ENCODE measurements at regions not wholly inside any gene's neighbourhood (a gene's known extent, or its start where the extent isn't known, plus 50 kb on each side); places are given as distances from the start of the nearest gene placed in this dataset.
A peak's percentile ranks its signal among the peaks of the same experiment; 100 is the strongest.

DNA sequence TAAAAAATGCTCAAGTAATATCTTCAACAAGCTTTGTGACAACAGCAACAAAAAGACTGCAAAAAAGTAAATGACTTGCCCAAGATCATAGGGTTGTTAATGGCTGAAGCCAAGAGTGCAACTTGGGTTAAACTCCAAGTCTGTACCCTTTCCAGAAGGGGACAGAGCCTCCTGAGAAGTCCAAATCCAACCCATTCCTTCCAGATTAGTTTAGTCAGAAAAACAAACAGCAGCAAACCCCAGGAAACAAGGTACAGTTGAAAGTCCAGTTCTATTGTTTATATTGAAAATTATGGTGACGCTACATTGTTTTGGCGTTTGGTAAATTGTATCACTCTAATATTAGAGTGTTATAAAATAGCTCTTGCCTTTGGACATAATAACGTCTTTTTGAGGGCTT is 239.9 kb downstream of the SPTSSA start:
- H3K4me3 ChIP-seq (ENCODE audit: low read length in 2 of 2) = no peak overlapping the region
- H3K9me3 ChIP-seq (ENCODE audit: control insufficient read depth in 2 of 2, insufficient read depth in 1 of 2, low read length in 1 of 2) = no peaks in the 10 kb centered on the region
- H3K36me3 ChIP-seq (ENCODE audit: control insufficient read depth in 2 of 2, insufficient read depth in 2 of 2, low read length in 1 of 2) = no peaks in the 10 kb centered on the region
- DNase-seq (ENCODE audit: low read depth in 6 of 9, low spot score in 9 of 9) = no peak
- peaks cover 0 to 4% of the 10 kb centered on the region in 2 donors for H3K4me1 ChIP-seq (ENCODE audit: control insufficient read depth in 2 of 2, insufficient read depth in 2 of 2, low read length in 2 of 2)
- WGBS = 95% methylated on average over 3 of the region's 3 CpGs
- no peak overlapping the region for H3K27ac ChIP-seq (ENCODE audit: low read depth in 1 of 2, low read length in 1 of 2)
- no peaks in the 10 kb centered on the region for H3K27me3 ChIP-seq (ENCODE audit: control insufficient read depth in 2 of 2, insufficient read depth in 1 of 2, low read length in 1 of 2)

DNA sequence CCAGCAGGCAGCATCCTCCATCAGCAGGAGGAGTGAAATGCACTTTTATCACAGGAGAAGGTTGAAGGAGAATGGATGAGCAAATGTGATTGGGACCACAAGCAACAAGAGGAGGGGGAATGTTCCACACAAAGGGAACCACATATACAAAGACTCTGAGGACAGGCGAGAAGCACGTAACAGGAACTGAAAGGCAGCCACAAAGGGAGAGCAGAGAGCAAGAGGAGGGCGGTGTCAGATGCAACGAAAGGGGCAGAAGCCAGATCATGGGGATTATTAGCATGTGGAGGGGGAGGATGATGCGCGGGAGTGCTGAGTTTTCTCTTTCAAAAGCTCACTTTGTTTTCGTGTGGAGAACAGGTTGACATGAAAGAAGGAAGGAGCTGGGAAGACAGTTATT is 241.1 kb downstream of the SPTSSA start:
- peak in 3 of 9 donors; percentile 4 to 37 (median 6) for DNase-seq (ENCODE audit: low read depth in 6 of 9, low spot score in 9 of 9)
- Histone ChIP-seq H3K27me3 (ENCODE audit: control insufficient read depth in 2 of 2, insufficient read depth in 1 of 2, low read length in 1 of 2) (no peaks in the 10 kb centered on the region), H3K36me3 (ENCODE audit: control insufficient read depth in 2 of 2, insufficient read depth in 2 of 2, low read length in 1 of 2) (no peaks in the 10 kb centered on the region), H3K4me3 (ENCODE audit: low read length in 2 of 2) (no peak overlapping the region), H3K4me1 (ENCODE audit: control insufficient read depth in 2 of 2, insufficient read depth in 2 of 2, low read length in 2 of 2) (peaks cover 0 to 4% of the 10 kb centered on the region in 2 donors), H3K9me3 (ENCODE audit: control insufficient read depth in 2 of 2, insufficient read depth in 1 of 2, low read length in 1 of 2) (no peaks in the 10 kb centered on the region), H3K27ac (ENCODE audit: low read depth in 1 of 2, low read length in 1 of 2) (no peak overlapping the region)
- 34% methylated on average over 7 of the region's 7 CpGs for WGBS

DNA sequence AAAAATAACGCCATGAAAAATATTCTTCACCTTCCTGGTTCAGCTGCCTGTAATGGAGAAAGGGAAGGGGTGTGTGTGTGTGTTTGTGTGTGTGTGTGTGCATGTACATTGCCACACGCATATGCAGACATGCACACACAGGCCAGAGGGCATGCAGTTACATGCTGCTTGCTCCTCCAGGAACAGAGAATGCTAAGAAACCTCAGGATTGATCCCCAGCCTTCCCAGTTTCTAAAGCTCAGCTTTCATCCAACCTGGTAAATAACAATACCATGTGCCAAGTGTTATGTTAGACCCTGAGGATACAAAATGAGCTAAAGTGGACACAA is 241.7 kb downstream of the SPTSSA start:
- no peak for DNase-seq (ENCODE audit: low read depth in 6 of 9, low spot score in 9 of 9)
- Histone ChIP-seq H3K4me1 (ENCODE audit: control insufficient read depth in 2 of 2, insufficient read depth in 2 of 2, low read length in 2 of 2) (peaks cover 0 to 4% of the 10 kb centered on the region in 2 donors), H3K4me3 (ENCODE audit: low read length in 2 of 2) (no peak overlapping the region), H3K27me3 (ENCODE audit: control insufficient read depth in 2 of 2, insufficient read depth in 1 of 2, low read length in 1 of 2) (no peaks in the 10 kb centered on the region), H3K36me3 (ENCODE audit: control insufficient read depth in 2 of 2, insufficient read depth in 2 of 2, low read length in 1 of 2) (no peaks in the 10 kb centered on the region), H3K27ac (ENCODE audit: low read depth in 1 of 2, low read length in 1 of 2) (no peak overlapping the region), H3K9me3 (ENCODE audit: control insufficient read depth in 2 of 2, insufficient read depth in 1 of 2, low read length in 1 of 2) (no peaks in the 10 kb centered on the region)
- 49% methylated on average over 2 of the region's 2 CpGs for WGBS

DNA sequence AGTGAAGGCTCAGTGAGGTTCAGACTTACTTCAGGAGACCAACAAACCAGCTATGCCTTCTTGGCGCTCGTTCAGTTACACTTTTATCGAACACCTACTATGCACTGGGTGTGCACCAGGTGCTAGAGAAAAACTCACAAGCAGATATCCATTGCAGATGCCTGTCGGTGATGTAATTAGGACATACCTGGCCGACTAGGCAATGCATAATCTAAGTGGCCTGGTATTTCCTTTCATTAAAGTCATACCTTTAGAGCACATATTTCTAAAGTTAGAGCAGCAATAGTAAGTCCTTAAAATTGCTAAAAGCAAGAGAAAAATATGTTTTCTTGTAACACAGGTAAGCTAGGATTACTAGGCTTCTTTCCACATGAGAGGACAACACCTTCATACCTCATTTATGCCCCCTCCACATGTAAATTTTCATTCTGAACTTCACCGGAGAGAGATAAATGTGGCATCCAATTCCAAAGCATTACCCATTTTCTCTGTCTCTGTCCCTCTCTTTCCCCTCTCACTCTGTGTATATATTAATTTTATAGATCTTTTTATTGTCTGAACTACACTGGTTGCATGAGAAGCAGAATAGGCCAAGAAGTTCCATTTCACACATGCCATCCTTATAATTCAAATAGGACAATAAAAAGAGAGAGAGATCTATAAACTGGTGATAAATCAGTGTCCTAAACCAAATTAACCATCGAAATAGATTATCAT is 242.2 kb downstream of the SPTSSA start:
- H3K4me1 ChIP-seq (ENCODE audit: control insufficient read depth in 2 of 2, insufficient read depth in 2 of 2, low read length in 2 of 2) = peaks cover 0 to 4% of the 10 kb centered on the region in 2 donors
- 97% methylated on average over 7 of the region's 7 CpGs for WGBS
- H3K9me3 ChIP-seq (ENCODE audit: control insufficient read depth in 2 of 2, insufficient read depth in 1 of 2, low read length in 1 of 2) = no peaks in the 10 kb centered on the region
- H3K27ac ChIP-seq (ENCODE audit: low read depth in 1 of 2, low read length in 1 of 2) = no peak overlapping the region
- DNase-seq (ENCODE audit: low read depth in 6 of 9, low spot score in 9 of 9) = no peak
- H3K36me3 ChIP-seq (ENCODE audit: control insufficient read depth in 2 of 2, insufficient read depth in 2 of 2, low read length in 1 of 2) = no peaks in the 10 kb centered on the region
- no peaks in the 10 kb centered on the region for H3K27me3 ChIP-seq (ENCODE audit: control insufficient read depth in 2 of 2, insufficient read depth in 1 of 2, low read length in 1 of 2)
- H3K4me3 ChIP-seq (ENCODE audit: low read length in 2 of 2) = no peak overlapping the region

- H3K27ac ChIP-seq (ENCODE audit: low read depth in 1 of 2, low read length in 1 of 2) = no peak overlapping the region
- peaks cover 0 to 4% of the 10 kb centered on the region in 2 donors for H3K4me1 ChIP-seq (ENCODE audit: control insufficient read depth in 2 of 2, insufficient read depth in 2 of 2, low read length in 2 of 2)
- no peaks in the 10 kb centered on the region for H3K27me3 ChIP-seq (ENCODE audit: control insufficient read depth in 2 of 2, insufficient read depth in 1 of 2, low read length in 1 of 2)
- DNase-seq (ENCODE audit: low read depth in 6 of 9, low spot score in 9 of 9) = no peak
- no peaks in the 10 kb centered on the region for H3K9me3 ChIP-seq (ENCODE audit: control insufficient read depth in 2 of 2, insufficient read depth in 1 of 2, low read length in 1 of 2)
- H3K4me3 ChIP-seq (ENCODE audit: low read length in 2 of 2) = no peak overlapping the region
- H3K36me3 ChIP-seq (ENCODE audit: control insufficient read depth in 2 of 2, insufficient read depth in 2 of 2, low read length in 1 of 2) = no peaks in the 10 kb centered on the region
- WGBS = 97% methylated on average over 2 of the region's 2 CpGs
Observed at GRCh38 chr14:34218881-34219280, 243.2 kb downstream of the SPTSSA start.

DNA sequence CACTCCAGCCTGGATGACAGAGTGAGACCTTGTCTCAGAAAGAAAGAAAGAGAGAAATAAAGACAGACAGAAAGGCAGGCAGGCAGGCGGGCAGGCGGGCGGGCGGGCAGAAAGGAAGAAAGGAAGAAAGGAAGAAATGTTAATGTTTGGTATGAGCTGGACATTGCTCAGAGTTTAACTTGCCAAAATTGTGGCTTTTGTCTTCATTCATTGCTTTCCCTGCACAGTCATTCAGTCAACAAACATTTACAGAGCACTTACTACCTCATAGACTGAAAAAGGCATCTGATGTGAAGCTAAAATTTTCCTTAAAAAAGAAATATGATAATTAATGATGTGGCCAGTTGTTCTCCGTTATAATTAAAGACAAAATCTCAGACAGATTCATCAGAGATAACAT is 247.1 kb downstream of the SPTSSA start:
- Histone ChIP-seq H3K4me1 (ENCODE audit: control insufficient read depth in 2 of 2, insufficient read depth in 2 of 2, low read length in 2 of 2) (no peaks in the 10 kb centered on the region), H3K4me3 (ENCODE audit: low read length in 2 of 2) (no peak overlapping the region), H3K36me3 (ENCODE audit: control insufficient read depth in 2 of 2, insufficient read depth in 2 of 2, low read length in 1 of 2) (no peaks in the 10 kb centered on the region), H3K9me3 (ENCODE audit: control insufficient read depth in 2 of 2, insufficient read depth in 1 of 2, low read length in 1 of 2) (no peaks in the 10 kb centered on the region), H3K27me3 (ENCODE audit: control insufficient read depth in 2 of 2, insufficient read depth in 1 of 2, low read length in 1 of 2) (no peaks in the 10 kb centered on the region), H3K27ac (ENCODE audit: low read depth in 1 of 2, low read length in 1 of 2) (no peak overlapping the region)
- no peak for DNase-seq (ENCODE audit: low read depth in 6 of 9, low spot score in 9 of 9)
- WGBS = 95% methylated on average over 5 of the region's 5 CpGs

- H3K9me3 ChIP-seq (ENCODE audit: control insufficient read depth in 2 of 2, insufficient read depth in 1 of 2, low read length in 1 of 2) = no peaks in the 10 kb centered on the region
- H3K27me3 ChIP-seq (ENCODE audit: control insufficient read depth in 2 of 2, insufficient read depth in 1 of 2, low read length in 1 of 2) = no peaks in the 10 kb centered on the region
- no peak for DNase-seq (ENCODE audit: low read depth in 6 of 9, low spot score in 9 of 9)
- no peak overlapping the region for H3K27ac ChIP-seq (ENCODE audit: low read depth in 1 of 2, low read length in 1 of 2)
- H3K36me3 ChIP-seq (ENCODE audit: control insufficient read depth in 2 of 2, insufficient read depth in 2 of 2, low read length in 1 of 2) = no peaks in the 10 kb centered on the region
- H3K4me1 ChIP-seq (ENCODE audit: control insufficient read depth in 2 of 2, insufficient read depth in 2 of 2, low read length in 2 of 2) = no peaks in the 10 kb centered on the region
- 89% methylated on average over 10 of the region's 10 CpGs for WGBS
- H3K4me3 ChIP-seq (ENCODE audit: low read length in 2 of 2) = no peak overlapping the region
Observed at GRCh38 chr14:34213332-34213731, 248.7 kb downstream of the SPTSSA start.

DNA sequence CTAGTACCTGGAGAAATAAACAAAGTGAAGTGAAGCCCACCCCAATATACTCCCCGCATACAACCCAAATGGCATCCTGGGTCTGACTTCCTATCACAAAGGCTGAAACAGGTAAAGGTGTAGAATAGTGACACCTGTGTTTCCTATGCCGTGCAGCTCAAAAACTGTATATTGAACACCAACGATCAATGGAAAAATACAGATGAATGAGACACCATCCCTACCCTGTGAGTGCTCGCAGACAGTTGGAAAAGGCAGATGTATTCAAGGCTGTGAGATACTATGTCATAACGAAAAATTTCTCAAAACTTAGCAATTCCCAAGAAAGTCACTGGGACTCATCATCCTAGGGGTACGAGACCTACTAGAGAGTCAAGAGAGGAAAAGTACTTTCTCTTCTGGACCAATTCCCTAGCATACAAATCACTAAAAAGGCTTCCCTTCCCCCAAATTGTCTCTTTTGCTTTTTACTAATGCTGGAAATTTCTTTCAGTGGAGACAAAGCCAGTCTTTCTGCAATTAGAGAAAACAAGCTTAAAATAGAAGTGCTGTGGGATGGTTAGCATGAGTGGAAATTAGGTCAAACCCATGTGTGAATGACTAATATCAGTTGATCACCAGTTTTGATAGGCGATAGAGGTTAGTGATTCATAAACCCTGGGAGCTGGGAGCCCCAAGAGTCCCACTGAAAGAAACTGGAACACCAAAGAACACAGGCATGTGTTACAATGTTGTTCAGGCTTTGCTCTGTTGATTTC is 249.7 kb downstream of the SPTSSA start:
- no peak for DNase-seq (ENCODE audit: low read depth in 6 of 9, low spot score in 9 of 9)
- Histone ChIP-seq H3K36me3 (ENCODE audit: control insufficient read depth in 2 of 2, insufficient read depth in 2 of 2, low read length in 1 of 2) (no peaks in the 10 kb centered on the region), H3K9me3 (ENCODE audit: control insufficient read depth in 2 of 2, insufficient read depth in 1 of 2, low read length in 1 of 2) (no peaks in the 10 kb centered on the region), H3K4me3 (ENCODE audit: low read length in 2 of 2) (no peak overlapping the region), H3K27me3 (ENCODE audit: control insufficient read depth in 2 of 2, insufficient read depth in 1 of 2, low read length in 1 of 2) (no peaks in the 10 kb centered on the region), H3K4me1 (ENCODE audit: control insufficient read depth in 2 of 2, insufficient read depth in 2 of 2, low read length in 2 of 2) (no peaks in the 10 kb centered on the region), H3K27ac (ENCODE audit: low read depth in 1 of 2, low read length in 1 of 2) (no peak overlapping the region)
- WGBS = 97% methylated on average over 7 of the region's 7 CpGs

DNA sequence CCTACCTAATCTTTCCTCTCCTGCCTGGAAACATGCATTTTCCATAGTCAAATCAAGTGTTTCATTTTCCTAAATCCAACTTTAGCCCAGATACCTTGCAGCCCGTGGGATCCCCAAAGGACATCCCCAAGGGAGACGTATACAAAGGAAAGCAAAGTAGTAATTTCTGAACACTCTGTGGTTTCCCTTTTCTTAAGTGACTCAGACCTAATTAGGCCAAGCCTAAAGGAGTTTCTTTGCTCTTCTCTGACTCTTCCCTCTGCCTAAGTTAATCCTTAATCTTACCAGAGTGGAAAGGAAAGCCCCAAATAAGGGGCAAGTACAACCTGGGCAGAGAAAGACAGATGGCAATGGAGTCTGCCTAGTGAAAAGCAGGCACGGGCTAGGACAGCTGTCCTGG is 250.3 kb downstream of the SPTSSA start:
- Histone ChIP-seq H3K36me3 (ENCODE audit: control insufficient read depth in 2 of 2, insufficient read depth in 2 of 2, low read length in 1 of 2) (no peaks in the 10 kb centered on the region), H3K9me3 (ENCODE audit: control insufficient read depth in 2 of 2, insufficient read depth in 1 of 2, low read length in 1 of 2) (no peaks in the 10 kb centered on the region), H3K27ac (ENCODE audit: low read depth in 1 of 2, low read length in 1 of 2) (no peak overlapping the region), H3K4me1 (ENCODE audit: control insufficient read depth in 2 of 2, insufficient read depth in 2 of 2, low read length in 2 of 2) (no peaks in the 10 kb centered on the region), H3K27me3 (ENCODE audit: control insufficient read depth in 2 of 2, insufficient read depth in 1 of 2, low read length in 1 of 2) (no peaks in the 10 kb centered on the region), H3K4me3 (ENCODE audit: low read length in 2 of 2) (no peak overlapping the region)
- no peak for DNase-seq (ENCODE audit: low read depth in 6 of 9, low spot score in 9 of 9)
- WGBS = 76% methylated on average over 3 of the region's 3 CpGs

All from thymus (tissue), 11 donors.